HEK293T (cell line): ENCODE measurements at regions not wholly inside any gene's neighbourhood (a gene's known extent, or its start where the extent isn't known, plus 50 kb on each side); places are given as distances from the start of the nearest gene placed in this dataset.

Source experiments
- CTCF ChIA-PET: fragments of 350-600 bp; formaldehyde crosslinking; extraction: SDS; loops from one replicate; lab custom pipeline; 2021; ENCODE audit warnings: antibody characterized with exemption, inconsistent platforms; lab: Yijun Ruan, JAX
- POLR2A ChIA-PET: fragments of 350-600 bp; formaldehyde crosslinking; extraction: SDS; loops from one replicate; lab custom pipeline; 2020; ENCODE audit warnings: antibody characterized with exemption, inconsistent platforms; lab: Yijun Ruan, JAX
- DNase-seq: peaks from one replicate; pipeline ENCODE4 v3.0.0; 2012; ENCODE audit warnings: mixed read lengths; ENCODE audit errors: extremely low spot score
- ARNT ChIP-seq: fragments of 450-650 bp; IDR thresholded peaks from 2 replicates; pipeline ENCODE4 v1.6.1; 2017; ENCODE audit warnings: mild to moderate bottlenecking
- BHLHE40 ChIP-seq: fragments of 450-650 bp; IDR thresholded peaks from 2 replicates; pipeline ENCODE4 v1.6.1; 2016; ENCODE audit warnings: mild to moderate bottlenecking, moderate library complexity, borderline replicate concordance
- CTBP1 ChIP-seq: fragments of 450-650 bp; IDR thresholded peaks from 2 replicates; pipeline ENCODE4 v1.6.1; 2016; ENCODE audit warnings: borderline replicate concordance
- ELF4 ChIP-seq: fragments of 450-650 bp; IDR thresholded peaks from 2 replicates; pipeline ENCODE4 v1.6.1; 2017; ENCODE audit warnings: antibody characterized with exemption
- FOXA1 ChIP-seq: fragments of 450-650 bp; IDR thresholded peaks from 2 replicates; pipeline ENCODE4 v1.6.1; 2016; ENCODE audit warnings: mild to moderate bottlenecking
- FOXK2 ChIP-seq: fragments of 450-650 bp; IDR thresholded peaks from 2 replicates; pipeline ENCODE4 v1.6.1; 2016; ENCODE audit warnings: mild to moderate bottlenecking
- FOXM1 ChIP-seq: fragments of 450-650 bp; IDR thresholded peaks from 2 replicates; pipeline ENCODE4 v1.6.1; 2017; ENCODE audit warnings: mild to moderate bottlenecking, borderline replicate concordance
- HDGF ChIP-seq: fragments of 450-650 bp; IDR thresholded peaks from 2 replicates; pipeline ENCODE4 v1.6.1; 2017; ENCODE audit warnings: antibody characterized with exemption, borderline replicate concordance
- L3MBTL2 ChIP-seq: fragments of 450-650 bp; conservative IDR thresholded peaks from 2 replicates; pipeline ENCODE4 v1.6.1; 2016; ENCODE audit warnings: mild to moderate bottlenecking
- LEF1 ChIP-seq: fragments of 450-650 bp; IDR thresholded peaks from 2 replicates; pipeline ENCODE4 v1.6.1; 2017; ENCODE audit warnings: mild to moderate bottlenecking, borderline replicate concordance
- NFRKB ChIP-seq: fragments of 450-650 bp; IDR thresholded peaks from 2 replicates; pipeline ENCODE4 v1.6.1; 2016; ENCODE audit warnings: mild to moderate bottlenecking, moderate library complexity
- PKNOX1 ChIP-seq: fragments of 450-650 bp; IDR thresholded peaks from 2 replicates; pipeline ENCODE4 v1.6.1; 2016
- SP1 ChIP-seq: fragments of 450-650 bp; IDR thresholded peaks from 2 replicates; pipeline ENCODE4 v1.6.1; 2017
- SUZ12 ChIP-seq: fragments of 450-650 bp; IDR thresholded peaks from 2 replicates; pipeline ENCODE4 v1.6.1; 2016; ENCODE audit warnings: mild to moderate bottlenecking
- TARDBP ChIP-seq: fragments of 450-650 bp; IDR thresholded peaks from 2 replicates; pipeline ENCODE4 v1.6.1; 2016
- ZNF384 ChIP-seq: fragments of 450-650 bp; IDR thresholded peaks from 2 replicates; pipeline ENCODE4 v1.6.1; 2016

- no peak for DNase-seq
- TF ChIP-seq FOXM1 (no peak), HDGF (no peak), L3MBTL2 (no peak), ARNT (no peak), ZNF384 (no peak), ELF4 (no peak), FOXA1 (no peak), CTBP1 (no peak), LEF1 (no peak), PKNOX1 (no peak), SUZ12 (no peak), TARDBP (no peak), NFRKB (no peak), SP1 (no peak), FOXK2 (no peak), BHLHE40 (no peak)
- ChIA-PET POLR2A (no interaction called here), CTCF (no interaction called here)
Measured at GRCh38 chr16:17692484-17692883, 221.7 kb upstream of the XYLT1 start.

- ChIA-PET CTCF (no interaction called here), POLR2A (no interaction called here)
- no peak for DNase-seq
- no peak for TF ChIP-seq L3MBTL2
- TF ChIP-seq FOXA1 = no peak
- TF ChIP-seq ZNF384 = no peak
- no peak for TF ChIP-seq PKNOX1
- no peak for TF ChIP-seq FOXK2
- no peak for TF ChIP-seq BHLHE40
- TF ChIP-seq ARNT = no peak
- no peak for TF ChIP-seq SP1
- no peak for TF ChIP-seq SUZ12
- TF ChIP-seq FOXM1 = no peak
- TF ChIP-seq ELF4 = no peak
- no peak for TF ChIP-seq CTBP1
- no peak for TF ChIP-seq NFRKB
- no peak for TF ChIP-seq LEF1
- TF ChIP-seq HDGF = no peak
- no peak for TF ChIP-seq TARDBP
Measured at GRCh38 chr16:17691899-17692176, 221.1 kb upstream of the XYLT1 start.

DNA sequence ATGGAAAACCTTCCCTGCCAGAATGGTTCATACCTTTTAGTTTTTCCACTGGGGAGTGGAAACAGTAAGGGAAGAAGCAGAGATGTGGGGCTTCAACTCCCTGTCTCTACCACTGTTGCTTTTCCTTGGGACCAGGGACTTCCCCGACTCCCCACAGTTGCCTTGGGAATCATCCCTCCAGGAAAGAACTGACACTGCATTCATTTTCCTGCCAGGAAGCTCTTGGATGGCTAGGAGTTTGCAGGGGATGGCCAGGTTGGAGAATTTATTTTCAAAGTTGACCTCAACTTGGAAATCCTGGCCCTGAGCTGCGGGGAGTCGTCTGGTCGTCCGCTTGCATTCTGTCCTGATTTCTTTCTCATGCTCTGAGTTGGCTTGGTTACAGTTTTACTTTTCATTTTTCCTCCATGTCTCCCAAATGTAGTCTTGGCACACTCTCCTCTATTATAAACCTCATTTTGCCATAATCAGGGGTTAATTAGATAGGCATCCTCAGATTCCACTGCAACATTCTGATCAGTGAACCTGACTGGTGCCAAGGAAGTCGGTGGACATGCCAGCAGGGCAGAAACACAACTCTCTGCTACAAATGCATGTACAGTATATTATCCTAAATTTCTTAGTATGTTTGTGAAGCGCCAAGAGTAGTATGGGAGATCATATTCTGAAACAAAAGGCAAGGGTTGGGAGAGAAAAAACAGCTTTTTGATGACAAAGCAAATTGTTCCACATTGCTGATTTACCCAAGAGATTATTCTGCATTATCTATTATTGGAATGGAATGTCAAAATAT, 220.5 kb upstream of the XYLT1 start:
- ChIA-PET POLR2A (no interaction called here), CTCF (no interaction called here)
- DNase-seq = no peak
- TF ChIP-seq BHLHE40 (no peak), ZNF384 (no peak), CTBP1 (no peak), HDGF (no peak), FOXA1 (no peak), SP1 (no peak)

- TF ChIP-seq HDGF (no peak), FOXA1 (no peak), SP1 (no peak), ZNF384 (no peak), LEF1 (no peak)
- ChIA-PET CTCF (no interaction called here), POLR2A (no interaction called here)
- DNase-seq = no peak
Measured at GRCh38 chr16:17685447-17685846, 214.7 kb upstream of the XYLT1 start.

- TF ChIP-seq ELF4 (no peak), TARDBP (no peak), ZNF384 (no peak), BHLHE40 (no peak), ARNT (no peak), LEF1 (no peak), PKNOX1 (no peak), FOXA1 (no peak), CTBP1 (no peak), HDGF (no peak), FOXK2 (no peak), NFRKB (no peak), L3MBTL2 (no peak), FOXM1 (no peak)
- POLR2A ChIA-PET = no interaction called here
- CTCF ChIA-PET = interaction anchor here (0.5 kb wide), 1 partner anchor 1088 kb away, joined by 3 read pairs; no protein-coding TSS in a partner anchor
- DNase-seq = no peak
Measured at GRCh38 chr16:17683281-17683680, 212.5 kb upstream of the XYLT1 start.

DNA sequence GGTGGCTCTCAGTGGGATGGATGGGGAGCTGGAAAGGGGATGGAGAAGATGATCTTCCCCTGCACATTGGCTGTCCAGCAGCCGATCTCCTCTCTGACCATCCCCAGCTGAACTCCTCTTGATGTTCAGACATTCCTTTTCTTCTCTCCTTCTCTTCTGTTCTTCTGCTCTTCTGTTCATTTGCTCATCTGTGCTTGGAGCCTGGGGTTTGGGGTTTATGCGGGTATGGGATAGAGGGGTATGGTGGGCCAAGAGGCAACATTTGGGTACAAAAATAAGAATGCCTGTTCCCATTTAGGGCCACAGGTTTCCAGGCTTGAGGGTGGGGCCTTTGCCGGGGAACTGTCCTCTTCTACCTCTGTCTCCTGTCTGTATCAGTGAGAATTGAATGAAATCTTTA, 205.4 kb upstream of the XYLT1 start:
- DNase-seq = no peak
- CTCF ChIA-PET = no interaction called here
- POLR2A ChIA-PET = no interaction called here
- no peak for TF ChIP-seq TARDBP

DNA sequence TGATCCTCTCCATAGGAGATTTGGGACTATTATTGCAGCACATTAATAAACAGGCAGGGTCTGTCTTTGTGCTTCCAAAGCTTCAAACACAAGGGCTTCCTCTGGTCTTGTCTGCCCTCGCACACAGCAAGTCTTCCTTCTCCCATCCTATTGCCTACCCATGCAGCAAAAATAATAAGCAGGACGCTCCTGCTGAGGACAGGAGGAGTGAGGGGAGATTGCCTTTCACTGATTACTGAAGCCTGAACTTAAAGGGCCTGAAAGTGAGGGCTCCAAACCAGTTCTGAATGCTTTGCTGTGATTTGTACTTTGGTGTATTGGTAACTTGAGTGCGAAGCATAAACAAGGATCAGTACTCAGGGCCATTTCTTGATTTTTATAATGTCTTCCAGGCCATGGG, 197.6 kb upstream of the XYLT1 start:
- CTCF ChIA-PET = no interaction called here
- no peak for DNase-seq
- POLR2A ChIA-PET = no interaction called here
- no peak for TF ChIP-seq FOXK2
- no peak for TF ChIP-seq TARDBP
- no peak for TF ChIP-seq ELF4
- no peak for TF ChIP-seq ZNF384
- no peak for TF ChIP-seq FOXM1
- TF ChIP-seq SP1 = no peak
- no peak for TF ChIP-seq FOXA1
- no peak for TF ChIP-seq ARNT
- TF ChIP-seq L3MBTL2 = no peak
- TF ChIP-seq LEF1 = no peak
- no peak for TF ChIP-seq NFRKB
- no peak for TF ChIP-seq CTBP1
